NCI-H2227 (cell line): ENCODE measurements at regions not wholly inside any gene's neighbourhood (a gene's known extent, or its start where the extent isn't known, plus 50 kb on each side); places are given as distances from the start of the nearest gene placed in this dataset.

Experiments
- DNase-seq: peaks from one replicate; lab custom pipeline; 2025; ENCODE audit not compliant: unreplicated experiment; lab: John Stamatoyannopoulos, UW

GRCh38 chr11:27783701-27784355 is 83.6 kb upstream of the BDNF start:
- no peak for DNase-seq

- no peak for DNase-seq
Observed at GRCh38 chr11:27777033-27777432, 76.8 kb upstream of the BDNF start.

GRCh38 chr11:27773884-27774283 is 73.6 kb upstream of the BDNF start:
- no peak for DNase-seq

GRCh38 chr11:27771516-27771915 is 71.3 kb upstream of the BDNF start:
- no peak for DNase-seq

- DNase-seq, result no peak
Observed at GRCh38 chr11:27770576-27770975, 70.3 kb upstream of the BDNF start.

GRCh38 chr11:27763736-27764135 is 63.5 kb upstream of the BDNF start:
- DNase-seq, result no peak

GRCh38 chr11:27761356-27761755 is 61.1 kb upstream of the BDNF start:
- DNase-seq, result no peak

- no peak for DNase-seq
Observed at GRCh38 chr11:27757953-27758352, 57.7 kb upstream of the BDNF start.

- DNase-seq, result no peak
Observed at GRCh38 chr11:27754035-27755017, 54.1 kb upstream of the BDNF start.
